Caco-2 (cell line): ENCODE measurements at regions not wholly inside any gene's neighbourhood (a gene's known extent, or its start where the extent isn't known, plus 50 kb on each side); places are given as distances from the start of the nearest gene placed in this dataset.
"Not testable (repeated sequence)": the region's sequence is repeated elsewhere in the genome, so short reads cannot be mapped to it uniquely, and the experiment has no call there.

Experiments used
- BruUV-seq: library from RNA; stranded (reverse); fragments of 400-500 nt; replicated peaks from 2 replicates; lab custom pipeline; 2021; lab: Mats Ljungman, UMichigan
- CTCF ChIA-PET: fragments of 300-600 bp; sonication (Branson Sonifier 250); formaldehyde crosslinking; loops from one replicate; lab custom pipeline; 2022; ENCODE audit warnings: antibody characterized with exemption; lab: Charles Lee
- POLR2A ChIA-PET: fragments of 300-600 bp; sonication (Branson Sonifier 250); formaldehyde crosslinking; loops from one replicate; lab custom pipeline; 2022; ENCODE audit warnings: antibody characterized with exemption; lab: Charles Lee
- DNase-seq, 2 experiments: peaks; one replicate each; pipeline versions ENCODE4 v3.0.0 to v3.0.0-alpha.2; 2020 to 2022
- H3K27me3 ChIP-seq: replicated peaks from 2 replicates; pipeline ENCODE4 v1.6.0; 2011; ENCODE audit warnings: low read length; ENCODE audit not compliant: control insufficient read depth, insufficient read depth
- H3K36me3 ChIP-seq: 2 replicates; pipeline ENCODE4 v1.5.1; 2011; ENCODE audit warnings: low read length; ENCODE audit not compliant: control insufficient read depth, insufficient read depth
- H3K4me1 ChIP-seq: fragments of 250-450 bp; sonication (Bioruptor Pico); 2 replicates; pipeline ENCODE4 v1.5.1; 2020; ENCODE audit warnings: mild to moderate bottlenecking
- H3K4me3 ChIP-seq: 2 replicates; pipeline ENCODE4 v1.5.1; 2011; ENCODE audit warnings: low read depth, mild to moderate bottlenecking, control low read depth, low read length
- H3K9me3 ChIP-seq: fragments of 250-450 bp; sonication (Bioruptor Pico); 2 replicates; pipeline ENCODE4 v1.5.1; 2020; ENCODE audit warnings: mild to moderate bottlenecking, moderate library complexity
- H3K27ac Mint-ChIP-seq: one replicate; pipeline ENCODE4 v1.8.0; 2022; ENCODE audit warnings: mixed read lengths; ENCODE audit not compliant: unreplicated experiment
- H3K27me3 Mint-ChIP-seq: one replicate; pipeline ENCODE4 v1.8.0; 2022; ENCODE audit warnings: mixed read lengths; ENCODE audit not compliant: insufficient read depth, unreplicated experiment
- H3K36me3 Mint-ChIP-seq: one replicate; pipeline ENCODE4 v1.8.0; 2022; ENCODE audit warnings: mild to moderate bottlenecking, mixed read lengths; ENCODE audit not compliant: insufficient read depth, unreplicated experiment
- H3K4me1 Mint-ChIP-seq: one replicate; pipeline ENCODE4 v1.8.0; 2022; ENCODE audit warnings: low read depth, mixed read lengths; ENCODE audit not compliant: unreplicated experiment
- H3K4me3 Mint-ChIP-seq: one replicate; pipeline ENCODE4 v1.8.0; 2022; ENCODE audit warnings: mild to moderate bottlenecking, moderate library complexity, mixed read lengths; ENCODE audit not compliant: unreplicated experiment
- H3K9me3 Mint-ChIP-seq: one replicate; pipeline ENCODE4 v1.8.0; 2022; ENCODE audit warnings: mixed read lengths; ENCODE audit not compliant: unreplicated experiment
- intact Hi-C: fragments of 100-400 bp; cut with micrococcal nuclease; formaldehyde crosslinking; loops from one replicate; pipeline ENCODE4 v1.10.0; 2022; ENCODE audit not compliant: unreplicated experiment
- TF ChIP-seq, protein P1 (sequence below), 2 experiments: fragments of 200-600 bp in 1 of 2; IDR thresholded peaks; 1 replicate in 1 of 2; 2 replicates in 1 of 2; pipeline versions ENCODE4 v1.5.1 to v1.8.0; 2011 to 2022; ENCODE audit warnings: antibody characterized with exemption in 1 of 2, control low read depth in 1 of 2, inconsistent platforms in 1 of 2, low read depth in 1 of 2, low read length in 1 of 2, mild to moderate bottlenecking in 1 of 2, moderate library complexity in 1 of 2; ENCODE audit not compliant: insufficient read depth in 1 of 2, severe bottlenecking in 1 of 2, unreplicated experiment in 1 of 2

DNA sequence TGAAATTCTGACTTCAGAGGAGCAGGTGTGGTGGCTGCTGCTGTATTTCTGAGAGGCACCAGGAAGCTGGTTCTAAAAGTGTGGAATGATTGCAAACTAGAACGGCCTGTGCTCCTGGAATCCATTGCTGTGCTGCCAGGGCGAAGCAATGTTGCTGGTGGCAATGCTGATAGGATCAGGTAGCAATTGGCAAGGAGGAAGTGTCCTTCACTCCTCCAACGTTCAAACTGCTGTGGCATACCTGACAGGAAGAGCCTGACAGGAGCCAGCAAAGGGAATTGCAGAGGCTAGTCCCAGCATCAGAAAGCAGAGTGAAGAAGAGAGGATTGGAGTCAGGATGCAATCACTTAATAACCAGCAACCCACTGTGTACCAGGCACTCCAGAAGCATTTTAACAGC lies 118.2 kb downstream of the FAR1 start:
- ChIA-PET CTCF (no interaction called here), POLR2A (no interaction called here)
- Histone ChIP-seq H3K4me1 (no peaks in the 10 kb centered on the region), H3K27me3 (no peaks in the 10 kb centered on the region), H3K4me3 (no peak overlapping the region), H3K36me3 (no peaks in the 10 kb centered on the region), H3K9me3 (no peaks in the 10 kb centered on the region)
- TF ChIP-seq, protein P1, sequence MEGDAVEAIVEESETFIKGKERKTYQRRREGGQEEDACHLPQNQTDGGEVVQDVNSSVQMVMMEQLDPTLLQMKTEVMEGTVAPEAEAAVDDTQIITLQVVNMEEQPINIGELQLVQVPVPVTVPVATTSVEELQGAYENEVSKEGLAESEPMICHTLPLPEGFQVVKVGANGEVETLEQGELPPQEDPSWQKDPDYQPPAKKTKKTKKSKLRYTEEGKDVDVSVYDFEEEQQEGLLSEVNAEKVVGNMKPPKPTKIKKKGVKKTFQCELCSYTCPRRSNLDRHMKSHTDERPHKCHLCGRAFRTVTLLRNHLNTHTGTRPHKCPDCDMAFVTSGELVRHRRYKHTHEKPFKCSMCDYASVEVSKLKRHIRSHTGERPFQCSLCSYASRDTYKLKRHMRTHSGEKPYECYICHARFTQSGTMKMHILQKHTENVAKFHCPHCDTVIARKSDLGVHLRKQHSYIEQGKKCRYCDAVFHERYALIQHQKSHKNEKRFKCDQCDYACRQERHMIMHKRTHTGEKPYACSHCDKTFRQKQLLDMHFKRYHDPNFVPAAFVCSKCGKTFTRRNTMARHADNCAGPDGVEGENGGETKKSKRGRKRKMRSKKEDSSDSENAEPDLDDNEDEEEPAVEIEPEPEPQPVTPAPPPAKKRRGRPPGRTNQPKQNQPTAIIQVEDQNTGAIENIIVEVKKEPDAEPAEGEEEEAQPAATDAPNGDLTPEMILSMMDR (IDR thresholded peaks at IDR 0.05; ENCODE audit: insufficient read depth in 1 of 2, low read depth in 1 of 2, low read length in 1 of 2, severe bottlenecking in 1 of 2, unreplicated experiment in 1 of 2): no peak
- BruUV-seq: no TSS peak
- H3K36me3 Mint-ChIP-seq: no peaks in the 10 kb centered on the region
- peaks cover 5% of the 10 kb centered on the region for H3K27me3 Mint-ChIP-seq
- intact Hi-C loops: no loop called here
- H3K4me3 Mint-ChIP-seq: no peak overlapping the region
- DNase-seq: no peak
- H3K4me1 Mint-ChIP-seq: peaks cover 12% of the 10 kb centered on the region
- no peaks in the 10 kb centered on the region for H3K9me3 Mint-ChIP-seq
- H3K27ac Mint-ChIP-seq: no peak overlapping the region

DNA sequence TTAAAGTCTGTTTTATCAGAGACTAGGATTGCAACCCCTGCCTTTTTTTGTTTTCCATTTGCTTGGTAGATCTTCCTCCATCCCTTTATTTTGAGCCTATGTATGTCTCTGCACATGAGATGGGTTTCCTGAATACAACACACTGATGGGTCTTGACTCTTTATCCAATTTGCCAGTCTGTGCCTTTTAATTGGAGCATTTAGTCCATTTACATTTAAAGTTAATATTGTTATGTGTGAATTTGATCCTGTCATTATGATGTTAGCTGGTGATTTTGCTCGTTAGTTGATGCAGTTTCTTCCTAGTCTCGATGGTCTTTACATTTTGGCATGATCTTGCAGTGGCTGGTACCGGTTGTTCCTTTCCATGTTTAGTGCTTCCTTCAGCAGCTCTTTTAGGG lies 129.1 kb downstream of the FAR1 start:
- H3K4me3 Mint-ChIP-seq, H3K4me1 Mint-ChIP-seq, DNase-seq, H3K4me1 ChIP-seq, H3K27me3 Mint-ChIP-seq, H3K9me3 ChIP-seq, BruUV-seq, H3K27me3 ChIP-seq, H3K27ac Mint-ChIP-seq, POLR2A ChIA-PET, intact Hi-C loops, H3K36me3 ChIP-seq, CTCF ChIA-PET, H3K36me3 Mint-ChIP-seq, H3K4me3 ChIP-seq: not testable (repeated sequence)
- peaks cover 23% of the 10 kb centered on the region for H3K9me3 Mint-ChIP-seq

DNA sequence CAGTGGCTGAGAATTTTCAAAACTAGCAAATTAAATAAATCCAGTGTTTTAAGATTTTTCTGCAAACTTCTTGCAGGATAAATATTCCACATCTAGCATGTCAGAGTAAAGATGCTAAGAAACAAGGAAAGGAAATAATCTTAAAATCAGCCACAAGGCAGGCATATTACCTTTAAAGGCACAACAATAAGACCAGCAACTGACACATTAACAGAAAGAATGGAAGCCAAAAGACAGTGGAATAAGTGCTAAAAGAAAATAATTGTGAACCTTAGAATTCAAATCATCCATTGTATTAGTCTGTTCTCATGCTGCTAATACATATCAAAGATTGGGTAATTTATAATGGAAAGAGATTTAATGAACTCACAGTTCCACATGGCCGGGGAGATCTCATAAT lies 132.4 kb downstream of the FAR1 start:
- Mint-ChIP-seq H3K4me3 (no peak overlapping the region), H3K27ac (no peak overlapping the region), H3K4me1 (no peaks in the 10 kb centered on the region), H3K36me3 (no peaks in the 10 kb centered on the region), H3K9me3 (peaks cover 23% of the 10 kb centered on the region), H3K27me3 (peaks cover 11% of the 10 kb centered on the region)
- Histone ChIP-seq H3K4me3 (no peak overlapping the region), H3K36me3 (no peaks in the 10 kb centered on the region), H3K4me1 (no peaks in the 10 kb centered on the region), H3K27me3 (no peaks in the 10 kb centered on the region), H3K9me3 (no peaks in the 10 kb centered on the region)
- intact Hi-C loops: no loop called here
- ChIA-PET POLR2A (no interaction called here), CTCF (no interaction called here)
- BruUV-seq: no TSS peak
- no peak for DNase-seq
- TF ChIP-seq, protein P1 (IDR thresholded peaks at IDR 0.05; ENCODE audit: insufficient read depth in 1 of 2, low read depth in 1 of 2, low read length in 1 of 2, severe bottlenecking in 1 of 2, unreplicated experiment in 1 of 2): no peak

DNA sequence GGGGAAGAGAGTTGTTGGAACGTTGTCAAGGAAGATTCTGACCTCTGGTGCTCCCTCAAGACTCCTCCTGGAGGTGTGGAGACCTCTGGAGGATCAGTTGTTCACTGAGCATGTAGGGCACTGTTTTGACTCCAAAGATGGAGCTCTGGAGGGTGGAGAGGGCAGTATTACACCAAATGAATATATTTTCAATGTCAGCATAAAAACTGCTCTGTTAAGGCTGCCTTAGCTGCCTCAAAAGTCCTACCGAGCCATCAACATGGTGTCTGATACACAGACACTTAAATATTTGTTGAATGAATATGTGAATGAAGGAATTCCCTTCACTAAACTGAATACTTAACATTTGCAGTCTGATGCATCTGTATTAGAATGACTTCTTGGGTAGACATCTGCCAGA lies 144.2 kb upstream of the SPON1 start:
- no peaks in the 10 kb centered on the region for H3K9me3 Mint-ChIP-seq
- intact Hi-C loops: no loop called here
- no peaks in the 10 kb centered on the region; the same call in 1 of the 2 replicates for H3K27me3 ChIP-seq
- no peak overlapping the region for H3K4me3 ChIP-seq
- DNase-seq: no peak
- H3K27me3 Mint-ChIP-seq: peaks cover 28% of the 10 kb centered on the region
- H3K36me3 ChIP-seq: no peaks in the 10 kb centered on the region
- no peaks in the 10 kb centered on the region for H3K9me3 ChIP-seq
- no peaks in the 10 kb centered on the region for H3K4me1 Mint-ChIP-seq
- H3K36me3 Mint-ChIP-seq: no peaks in the 10 kb centered on the region
- TF ChIP-seq, protein P1 (IDR thresholded peaks at IDR 0.05; ENCODE audit: insufficient read depth in 1 of 2, low read depth in 1 of 2, low read length in 1 of 2, severe bottlenecking in 1 of 2, unreplicated experiment in 1 of 2): no peak
- H3K27ac Mint-ChIP-seq: no peak overlapping the region
- ChIA-PET CTCF (no interaction called here), POLR2A (no interaction called here)
- no TSS peak for BruUV-seq
- H3K4me1 ChIP-seq: no peaks in the 10 kb centered on the region
- no peak overlapping the region for H3K4me3 Mint-ChIP-seq
